PFSK-1 (cell line): ENCODE measurements at regions not wholly inside any gene's neighbourhood (a gene's known extent, or its start where the extent isn't known, plus 50 kb on each side); places are given as distances from the start of the nearest gene placed in this dataset.

Source experiments
- FOXP2 ChIP-seq: optimal IDR thresholded peaks from 2 replicates; pipeline ENCODE3; 2011; ENCODE audit warnings: borderline replicate concordance, control low read depth, inconsistent platforms; ENCODE audit not compliant: insufficient read depth; ENCODE audit errors: extremely low read length, extremely low read depth
- POLR2AphosphoS5 ChIP-seq: IDR thresholded peaks from 2 replicates; pipeline ENCODE4 v1.6.1; 2012; ENCODE audit warnings: low read depth, mild to moderate bottlenecking, control low read depth, low read length, moderate library complexity
- REST ChIP-seq, 2 experiments: IDR thresholded peaks; 2 replicates each; pipeline versions ENCODE4 v1.6.1 to v1.8.0; 2011 to 2012; ENCODE audit warnings: low read depth in 2 of 2, low read length in 2 of 2, control low read depth in 1 of 2, inconsistent platforms in 1 of 2, mild to moderate bottlenecking in 1 of 2, moderate library complexity in 1 of 2; ENCODE audit not compliant: insufficient read depth in 1 of 2
- SIN3A ChIP-seq: IDR thresholded peaks from 2 replicates; pipeline ENCODE4 v1.6.1; 2012; ENCODE audit warnings: mild to moderate bottlenecking, low read length, moderate library complexity, borderline replicate concordance; ENCODE audit not compliant: insufficient read depth
- TAF1 ChIP-seq: IDR thresholded peaks from 2 replicates; pipeline ENCODE4 v1.6.1; 2012; ENCODE audit warnings: low read length, control low read depth, borderline replicate concordance; ENCODE audit not compliant: insufficient read depth

GRCh38 chr2:234732404-234733092, 219.3 kb upstream of the SH3BP4 start:
- TF ChIP-seq POLR2AphosphoS5: no peak
- TF ChIP-seq REST (IDR thresholded peaks at IDR 0.05; ENCODE audit: insufficient read depth in 1 of 2, low read depth in 2 of 2, low read length in 2 of 2): no peak
- TF ChIP-seq TAF1: no peak
- TF ChIP-seq SIN3A: no peak
- TF ChIP-seq FOXP2: no peak
